ENCODE measurements at regions not wholly inside any gene's neighbourhood (a gene's known extent, or its start where the extent isn't known, plus 50 kb on each side); places are given as distances from the start of the nearest gene placed in this dataset.

DNA sequence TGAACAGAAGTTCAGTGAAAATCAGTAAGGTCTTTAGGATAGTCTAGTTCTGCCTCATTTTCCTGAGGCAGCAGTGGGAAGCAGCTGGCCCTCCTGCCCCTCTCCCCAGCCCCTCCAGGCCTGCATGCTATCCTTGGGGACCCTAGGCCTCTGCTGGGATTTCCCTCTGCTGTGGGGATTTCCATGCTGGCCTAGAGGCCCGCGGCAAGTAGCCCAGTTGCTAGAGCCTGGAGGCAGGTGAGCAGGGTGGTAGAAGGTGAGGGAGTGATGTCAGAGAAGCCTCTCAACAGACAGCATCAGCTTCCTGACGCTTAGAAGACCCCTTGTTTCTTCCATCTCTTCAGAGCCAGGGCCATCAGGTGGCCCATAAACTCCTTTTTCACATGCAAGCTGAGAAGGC, 305.8 kb upstream of the THBS1 start:
- DNase-seq (ENCODE audit: low read depth) = no peak

DNA sequence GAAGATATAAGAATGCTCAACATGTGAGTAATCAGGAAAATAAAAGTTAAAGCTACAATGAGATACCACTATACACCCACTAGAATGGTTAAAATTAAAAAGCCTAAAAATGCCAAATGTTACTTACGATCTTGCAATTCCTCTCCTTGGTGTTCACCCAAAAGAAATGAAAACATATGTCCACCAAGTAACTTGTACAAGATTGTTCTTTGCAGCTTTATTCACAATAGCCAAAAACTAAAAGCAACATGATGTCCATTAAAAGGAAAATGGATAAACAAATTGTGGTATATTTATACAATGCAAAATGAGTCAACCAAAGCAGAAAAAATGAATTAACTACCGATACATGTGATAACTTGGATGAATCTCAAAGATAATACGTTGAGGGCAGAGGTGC, 301.6 kb upstream of the THBS1 start:
- peak; percentile 87 for DNase-seq (ENCODE audit: low read depth)

DNA sequence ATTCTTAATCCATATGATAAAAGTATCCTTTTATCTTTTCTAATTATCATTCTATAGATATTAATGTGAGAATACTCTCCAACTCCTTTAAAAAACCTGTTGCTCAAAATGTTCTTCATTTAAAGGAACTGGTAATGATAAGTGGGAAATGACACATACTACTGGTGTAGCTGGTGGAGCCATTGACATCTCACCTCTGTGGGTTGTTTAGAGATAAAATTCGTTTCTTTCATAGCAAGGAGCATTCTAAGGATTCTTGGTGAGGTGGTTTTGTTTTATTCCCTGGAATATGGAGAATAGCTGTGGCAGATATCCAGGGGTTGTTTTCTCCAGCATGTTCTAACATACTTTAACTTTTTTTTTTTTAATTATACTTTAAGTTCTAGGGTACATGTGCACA, 299.8 kb upstream of the THBS1 start:
- DNase-seq (ENCODE audit: low read depth) = no peak

DNA sequence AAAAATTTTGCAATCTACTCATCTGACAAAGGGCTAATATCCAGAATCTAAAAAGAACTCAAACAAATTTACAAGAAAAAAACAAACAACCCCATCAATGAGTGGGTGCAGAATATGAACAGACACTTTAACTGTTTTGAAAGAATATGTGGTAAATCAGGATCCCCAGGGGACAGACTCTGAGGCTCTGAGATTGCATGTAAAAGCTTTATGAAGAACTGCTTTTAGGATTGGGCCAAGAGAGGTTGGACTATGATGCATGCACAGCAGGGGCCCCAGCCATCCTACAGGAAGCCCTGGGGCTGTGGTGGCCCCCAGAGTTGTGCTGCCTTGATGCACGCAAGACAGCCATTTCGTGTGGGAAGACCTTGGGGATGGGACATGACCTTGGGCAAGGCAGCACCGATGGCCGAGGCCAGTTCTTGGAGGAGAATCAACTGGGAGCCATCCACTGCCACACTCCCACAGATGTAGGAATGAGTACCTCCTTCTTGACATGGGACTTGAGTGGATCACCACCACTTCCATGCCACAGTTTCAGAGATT, 298.1 kb upstream of the THBS1 start:
- no peak for DNase-seq (ENCODE audit: low read depth)

DNA sequence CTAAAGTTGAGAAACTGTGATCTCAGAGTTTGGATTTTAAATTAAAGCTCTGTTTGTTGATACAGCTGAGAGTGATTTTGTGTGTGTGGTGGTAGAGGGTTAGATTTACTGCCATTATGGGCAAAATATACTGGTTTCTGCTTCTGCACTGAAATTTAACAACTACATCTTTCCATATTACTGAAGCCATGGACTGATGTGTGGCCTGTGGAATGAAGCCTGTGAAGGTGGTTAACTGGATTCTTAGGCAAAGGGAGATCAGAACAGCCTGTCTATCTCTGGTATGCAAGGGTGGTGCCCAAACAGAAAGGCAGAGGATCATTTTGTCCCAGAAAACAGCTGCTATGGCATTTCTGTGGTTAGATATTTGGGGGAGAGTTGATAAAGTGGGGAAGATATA, 297.3 kb upstream of the THBS1 start:
- no peak for DNase-seq (ENCODE audit: low read depth)

DNA sequence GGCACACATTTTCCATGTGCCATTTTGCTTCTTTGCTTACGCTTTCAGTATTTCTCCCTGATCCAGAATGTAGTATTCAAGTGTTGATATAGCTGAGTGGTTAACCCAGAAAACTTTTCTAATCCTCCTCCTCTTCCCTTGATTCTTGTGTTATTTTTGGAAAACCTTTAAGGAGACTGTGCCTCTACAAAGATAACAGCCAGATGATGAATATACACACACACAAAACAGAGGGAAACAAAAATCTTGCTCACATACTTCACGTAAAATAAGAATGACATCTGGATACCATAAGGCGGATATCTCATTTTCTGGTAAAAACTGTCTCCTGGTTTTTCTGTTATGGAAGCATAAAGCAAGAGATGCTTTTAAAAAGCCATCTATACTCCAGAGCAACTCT, 295.8 kb upstream of the THBS1 start:
- no peak for DNase-seq (ENCODE audit: low read depth)

DNA sequence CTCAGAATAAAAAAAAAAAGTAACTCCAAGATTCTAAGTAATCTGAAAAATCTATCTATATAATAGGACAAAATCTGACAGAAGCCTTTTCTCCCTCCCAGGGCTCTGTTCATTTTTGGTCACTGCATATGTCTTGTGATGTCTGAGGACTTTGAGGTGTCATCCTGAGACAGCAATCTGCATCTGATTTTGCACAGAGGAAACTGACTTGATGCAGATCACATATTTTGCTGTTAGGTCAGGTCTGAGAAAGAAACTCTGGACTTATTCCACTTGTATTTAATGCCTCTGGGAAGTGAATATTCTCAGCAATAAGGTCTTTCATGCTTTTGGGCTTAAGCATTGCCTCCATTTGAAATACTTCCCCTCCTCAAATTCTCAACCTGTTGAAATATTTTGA, 295.2 kb upstream of the THBS1 start:
- DNase-seq (ENCODE audit: low read depth) = no peak

DNA sequence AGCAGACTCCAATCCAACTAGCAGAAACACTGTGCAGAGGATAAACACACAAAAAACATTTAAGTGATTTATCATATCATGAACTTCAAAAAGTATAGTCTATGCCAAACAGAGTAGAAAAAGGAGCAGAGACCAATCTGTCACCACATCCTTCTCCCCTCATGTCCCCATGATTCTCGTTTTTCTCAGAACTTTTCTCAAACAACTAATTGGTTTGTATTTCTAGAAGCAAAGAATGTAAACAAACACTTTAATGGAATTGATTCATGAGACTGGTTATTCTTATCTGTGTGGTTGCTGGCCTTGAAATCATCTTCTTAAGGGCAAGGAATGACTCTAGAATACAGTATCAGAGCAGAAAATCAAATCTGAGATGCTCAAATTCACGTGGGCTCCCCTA, 294.2 kb upstream of the THBS1 start:
- DNase-seq (ENCODE audit: low read depth) = peak; percentile 81

DNA sequence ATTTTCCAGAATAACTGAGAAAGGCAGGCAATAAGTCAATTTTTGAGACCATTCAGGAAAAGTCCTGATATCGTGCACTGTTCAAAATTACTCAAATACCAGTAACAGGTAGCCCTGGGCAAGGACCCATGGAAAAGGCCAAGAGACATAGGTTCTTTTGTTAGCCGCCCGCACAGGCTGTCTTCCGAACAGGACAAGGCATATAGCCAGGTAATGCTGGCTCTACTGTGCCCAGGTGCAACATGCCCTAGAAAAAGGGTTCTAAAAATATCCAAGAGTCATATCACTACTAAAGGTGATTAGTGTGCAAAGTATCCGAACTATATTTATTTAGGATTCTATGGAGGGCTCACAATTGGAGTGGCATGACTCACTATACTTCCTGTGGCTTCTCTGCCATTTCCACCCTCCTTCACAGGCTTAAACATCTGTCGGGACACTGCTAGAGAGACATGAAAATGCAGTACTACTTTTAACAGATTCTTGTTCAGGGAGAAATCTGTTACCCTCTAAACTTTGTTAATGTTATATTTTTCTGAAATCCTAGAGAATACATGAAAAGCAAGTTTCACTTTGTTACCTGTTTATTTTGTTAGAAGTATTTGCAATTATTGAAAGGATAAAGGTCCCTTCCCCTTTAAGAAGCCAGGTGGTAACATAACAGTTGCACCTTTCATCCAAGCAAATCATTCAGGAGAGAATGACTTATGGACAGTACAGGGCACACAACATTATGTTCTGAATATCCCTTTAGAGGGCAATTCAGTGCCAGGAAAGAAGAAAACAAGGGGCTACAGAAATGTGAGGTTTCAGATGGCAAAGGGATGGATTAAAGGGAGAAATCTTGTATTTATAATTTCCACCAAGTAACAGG, 293.3 kb upstream of the THBS1 start:
- no peak for DNase-seq (ENCODE audit: low read depth)

DNA sequence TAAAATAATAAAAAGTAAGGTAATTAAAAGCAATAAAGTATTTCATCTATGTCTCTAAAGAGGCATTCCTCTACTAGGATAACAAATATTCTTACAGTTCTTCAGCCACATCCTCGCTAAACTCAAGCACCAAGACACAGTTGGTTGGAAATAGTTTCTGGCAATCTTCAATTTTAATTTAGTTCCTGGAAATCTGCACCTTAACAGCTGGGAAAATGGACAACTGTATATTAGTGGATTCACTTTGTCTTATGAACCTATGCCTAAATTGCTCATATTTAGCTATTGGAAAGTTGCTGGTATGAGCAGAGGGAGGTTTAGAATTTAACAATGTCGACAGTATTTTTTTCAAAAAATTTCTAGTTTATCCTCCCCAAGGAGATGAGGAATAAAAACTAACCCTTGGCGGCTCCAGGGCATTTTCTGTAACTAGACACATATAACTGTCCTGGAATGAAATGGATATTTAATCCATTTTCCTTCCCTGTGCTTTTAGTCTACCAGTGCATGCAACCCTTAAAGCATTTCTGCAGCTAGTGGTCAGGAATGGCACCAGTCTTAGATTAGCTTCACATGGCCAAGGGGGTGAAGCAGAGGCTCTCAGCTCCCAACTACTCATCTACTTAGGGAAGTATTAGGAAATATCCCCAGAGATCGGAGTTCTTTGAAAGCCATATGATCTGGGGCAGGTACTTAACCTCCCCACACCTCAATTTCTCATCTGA, 290.0 kb upstream of the THBS1 start:
- no peak for DNase-seq (ENCODE audit: low read depth)

DNA sequence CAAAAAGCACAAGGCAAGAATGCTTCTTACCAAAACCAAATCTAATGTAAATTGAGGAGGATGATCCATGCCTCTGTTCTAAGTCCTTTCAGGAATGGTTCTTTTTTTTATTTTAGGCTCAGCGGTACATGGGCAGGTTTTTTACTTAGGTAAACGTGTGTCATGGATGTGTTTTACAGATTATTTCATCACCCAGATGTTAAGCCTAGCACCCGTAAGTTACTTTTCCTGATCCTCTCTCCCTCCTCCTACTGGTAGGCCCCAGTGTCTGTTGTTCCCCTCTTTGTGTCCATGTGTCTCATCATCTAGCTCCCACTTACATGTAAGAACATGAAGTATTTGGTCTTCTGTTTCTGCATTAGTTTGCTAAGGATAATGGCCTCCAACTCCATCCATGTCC, 289.2 kb upstream of the THBS1 start:
- DNase-seq (ENCODE audit: low read depth) = no peak

DNA sequence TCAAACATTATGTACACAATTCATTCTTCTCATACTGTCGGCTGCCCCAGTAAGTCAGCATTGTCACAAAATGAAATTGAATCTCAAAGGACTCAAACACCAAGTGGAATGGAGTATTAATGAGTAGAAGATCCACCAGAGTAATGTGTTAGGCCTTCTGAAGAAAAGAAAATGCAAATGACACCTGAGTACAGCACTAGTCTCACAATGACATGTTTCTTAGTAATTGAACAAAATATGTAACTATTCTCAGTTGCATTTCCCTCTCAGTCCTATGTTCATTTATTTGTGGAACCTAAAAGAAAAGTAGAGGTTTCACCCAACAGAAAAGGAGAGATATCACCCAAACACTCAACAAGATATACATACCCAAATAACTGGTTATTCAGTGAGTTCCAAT, 283.9 kb upstream of the THBS1 start:
- no peak for DNase-seq (ENCODE audit: low read depth)

DNA sequence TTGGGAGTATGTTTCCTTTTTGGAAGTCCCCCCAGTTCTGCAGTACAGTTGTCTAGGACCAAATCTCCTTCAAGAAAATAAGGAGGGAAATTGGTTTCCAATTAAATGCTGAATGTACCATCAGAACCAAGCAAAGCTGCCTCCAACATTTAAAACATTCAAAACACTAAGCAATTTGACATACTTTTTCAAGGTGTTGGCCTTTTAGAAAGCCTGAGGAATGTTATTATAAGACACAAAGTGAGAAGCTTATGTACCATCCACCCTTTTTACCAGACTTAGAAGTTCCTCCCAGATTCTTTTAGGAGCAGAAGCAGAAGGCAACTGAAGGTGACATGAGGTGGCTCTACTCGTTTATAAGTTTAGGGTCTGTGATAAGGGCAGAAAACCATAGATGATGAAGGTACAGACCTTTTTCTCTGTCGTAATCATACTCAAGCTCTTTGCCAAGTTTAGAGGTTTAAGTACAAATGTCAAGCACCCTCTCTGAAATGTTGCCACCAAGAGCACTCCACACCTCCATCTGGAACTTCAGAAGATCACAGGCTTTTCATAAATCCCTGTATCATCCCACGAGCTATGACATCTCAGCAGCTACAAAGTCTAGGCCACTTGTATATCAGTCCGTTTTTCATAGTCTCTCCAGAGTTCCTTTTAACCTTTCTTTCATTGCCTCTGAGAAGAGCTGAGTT, 282.5 kb upstream of the THBS1 start:
- DNase-seq (ENCODE audit: low read depth) = no peak

DNA sequence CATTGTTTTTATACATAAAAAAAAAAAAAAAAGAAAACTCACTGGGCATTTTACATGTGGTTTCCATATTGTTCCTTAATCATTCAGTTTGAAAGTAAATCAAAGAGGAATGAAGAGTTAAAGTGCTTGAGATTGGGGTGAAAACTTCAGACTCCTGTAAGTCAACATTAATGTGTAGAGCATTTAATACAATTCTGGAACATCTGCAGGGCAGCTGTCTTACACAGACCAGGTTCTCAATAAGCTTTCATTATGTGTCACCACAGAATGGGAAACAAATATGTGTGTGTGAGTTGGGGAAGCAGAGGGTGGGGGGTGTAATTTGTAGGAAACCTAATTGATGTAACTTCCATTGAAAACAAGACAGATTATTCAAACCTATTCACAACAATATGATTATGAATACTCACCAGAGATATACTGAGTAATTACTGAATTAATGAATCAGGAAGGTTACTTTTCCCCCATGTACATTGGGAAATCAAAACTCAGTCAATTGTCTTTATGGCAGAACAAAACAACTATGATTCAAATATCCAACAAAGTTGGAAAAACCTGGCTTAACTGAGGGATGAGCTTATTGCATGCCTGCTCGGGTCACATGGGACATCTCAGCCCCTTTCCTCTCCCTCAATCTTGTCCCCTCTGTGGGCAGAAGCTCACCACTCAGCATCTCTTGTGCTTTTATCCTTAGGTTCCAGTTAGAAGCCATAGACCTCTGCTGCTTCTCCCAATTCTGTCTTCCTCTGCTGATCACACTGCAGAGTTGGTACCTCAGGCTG, 281.2 kb upstream of the THBS1 start:
- DNase-seq (ENCODE audit: low read depth) = no peak

DNA sequence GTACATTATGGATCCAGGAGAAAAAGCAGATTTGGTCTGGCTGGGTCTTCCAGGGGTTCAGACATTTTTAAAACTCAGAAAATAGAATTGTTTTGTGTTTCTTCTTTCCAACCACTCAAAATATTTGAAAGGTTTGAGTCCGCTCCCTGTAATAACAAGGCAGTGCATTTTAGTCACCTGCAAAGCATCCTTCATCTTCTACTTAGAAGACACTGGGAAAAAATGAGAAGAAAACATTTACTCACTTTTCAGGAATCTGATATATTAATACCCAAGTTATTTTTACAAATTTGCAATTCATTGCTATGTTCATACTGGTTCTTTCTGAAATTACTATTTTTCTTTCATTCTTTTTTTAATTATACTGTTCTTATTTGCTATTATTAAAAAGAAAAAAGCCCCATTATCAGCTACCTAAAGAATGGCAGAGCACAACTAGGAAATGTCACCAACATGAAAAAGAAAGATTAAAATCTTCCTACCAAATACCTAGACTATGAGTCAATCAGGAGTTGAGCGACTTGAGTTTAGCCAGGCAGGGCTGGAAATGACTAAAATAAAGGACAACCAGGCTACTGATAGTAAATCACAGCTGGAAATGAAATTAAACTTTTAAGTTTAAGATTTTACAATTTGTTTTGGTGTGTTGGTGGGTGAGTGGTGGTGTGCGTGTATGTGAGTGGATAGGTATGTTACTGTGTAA, 280.3 kb upstream of the THBS1 start:
- DNase-seq (ENCODE audit: low read depth) = no peak

DNA sequence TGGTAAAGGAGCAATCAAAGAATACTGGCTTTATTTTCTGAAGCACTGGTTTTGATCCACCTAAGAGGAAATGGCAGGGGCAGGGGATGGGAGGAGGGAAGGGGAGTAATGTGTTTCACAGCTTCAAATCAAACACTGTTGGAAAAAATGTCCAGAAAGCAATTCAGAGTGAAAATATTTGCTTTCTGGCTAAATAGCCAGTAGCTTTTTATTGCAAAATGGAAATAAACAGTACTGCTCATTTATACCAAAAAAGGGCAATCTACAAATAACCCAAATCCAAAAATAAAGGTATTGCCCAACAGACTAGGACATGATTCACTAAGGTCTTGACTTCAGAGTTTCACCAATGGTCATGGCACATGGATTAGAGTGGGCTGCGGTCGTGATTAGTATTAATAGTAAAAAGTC, 279.3 kb upstream of the THBS1 start:
- peak; percentile 91 for DNase-seq (ENCODE audit: low read depth)

DNA sequence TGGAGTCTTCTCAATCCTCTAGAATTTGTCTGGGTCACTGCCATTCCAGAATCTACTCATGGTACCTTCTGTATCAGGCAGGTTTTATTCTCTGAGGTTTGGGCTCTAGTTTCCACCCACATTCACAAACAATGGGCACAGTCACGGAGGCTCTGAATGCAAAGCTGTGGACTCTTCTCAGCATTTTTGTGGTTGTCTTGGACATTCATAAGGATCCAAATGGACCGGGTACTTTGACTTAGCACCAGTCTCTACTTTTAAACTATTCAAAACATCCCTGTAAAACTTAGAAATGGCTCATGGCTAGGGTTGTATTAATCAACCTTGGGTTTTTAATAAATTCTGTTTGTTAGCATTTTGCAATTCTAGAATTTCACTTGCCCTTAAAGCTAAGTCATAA, 277.9 kb upstream of the THBS1 start:
- DNase-seq (ENCODE audit: low read depth) = no peak

DNA sequence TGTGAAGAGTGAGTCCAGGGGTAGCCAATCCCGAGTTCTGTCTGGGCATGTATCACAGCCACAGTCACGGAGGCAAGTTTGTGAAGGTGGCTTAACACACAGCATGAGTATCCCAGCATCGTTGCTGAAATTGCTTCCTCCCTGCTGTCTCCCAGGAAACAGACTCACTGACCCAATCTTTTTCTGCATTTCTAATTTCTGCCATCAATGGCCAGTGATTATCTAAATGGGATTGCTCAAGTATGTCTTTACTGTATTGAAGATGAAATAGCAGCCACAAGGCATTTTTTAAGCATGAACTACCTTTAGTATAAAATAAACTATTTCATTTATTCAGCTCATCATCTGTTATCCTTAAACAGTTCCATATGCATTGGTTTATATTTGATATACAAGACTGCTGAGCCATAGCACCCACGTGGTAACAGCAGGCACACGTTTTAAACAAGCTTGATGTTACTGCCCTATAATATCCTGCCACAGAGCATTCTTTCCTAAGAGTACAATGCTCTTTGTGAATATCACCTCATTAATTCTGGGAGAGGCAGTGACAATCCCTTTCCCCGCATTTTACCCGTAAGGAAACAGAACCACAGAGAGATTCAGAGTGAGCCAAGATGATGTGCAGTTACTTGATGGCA, 276.6 kb upstream of the THBS1 start:
- DNase-seq (ENCODE audit: low read depth) = peak; percentile 91

DNA sequence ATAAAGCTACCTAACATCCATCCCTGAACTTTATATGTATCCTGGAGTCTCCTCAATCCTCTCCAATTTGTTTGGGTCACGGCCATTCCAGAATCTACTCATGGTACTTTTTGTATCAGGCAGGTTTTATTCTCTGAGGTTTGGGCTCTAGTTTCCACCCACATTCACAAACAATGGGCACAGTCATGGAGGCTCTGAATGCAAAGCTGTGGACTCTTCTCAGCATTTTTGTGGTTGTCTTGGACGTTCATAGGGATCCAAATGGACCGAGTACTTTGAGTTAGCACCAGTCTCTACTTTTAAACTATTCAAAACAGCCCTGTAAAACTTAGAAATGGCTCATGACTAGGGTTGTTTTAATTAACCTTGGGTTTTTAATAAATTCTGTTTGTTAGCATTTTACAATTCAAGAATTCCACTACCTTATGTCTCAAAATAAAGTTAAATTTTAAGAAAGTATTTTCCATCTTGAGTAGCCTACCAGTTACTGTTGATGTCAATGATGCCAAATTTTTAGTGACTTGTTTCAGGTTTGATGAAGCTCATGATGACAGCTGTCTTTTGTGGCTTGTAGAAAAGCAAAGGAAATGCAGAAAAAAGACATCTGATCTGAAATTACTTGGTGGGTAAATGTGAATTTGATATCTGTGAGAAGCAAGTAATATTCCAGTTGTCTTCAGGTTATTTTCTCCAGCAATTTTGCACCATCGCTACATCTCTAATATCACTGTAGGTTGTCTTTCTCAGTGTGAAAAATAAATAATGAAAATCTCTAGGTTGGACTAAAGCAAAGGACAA, 275.7 kb upstream of the THBS1 start:
- DNase-seq (ENCODE audit: low read depth) = no peak

DNA sequence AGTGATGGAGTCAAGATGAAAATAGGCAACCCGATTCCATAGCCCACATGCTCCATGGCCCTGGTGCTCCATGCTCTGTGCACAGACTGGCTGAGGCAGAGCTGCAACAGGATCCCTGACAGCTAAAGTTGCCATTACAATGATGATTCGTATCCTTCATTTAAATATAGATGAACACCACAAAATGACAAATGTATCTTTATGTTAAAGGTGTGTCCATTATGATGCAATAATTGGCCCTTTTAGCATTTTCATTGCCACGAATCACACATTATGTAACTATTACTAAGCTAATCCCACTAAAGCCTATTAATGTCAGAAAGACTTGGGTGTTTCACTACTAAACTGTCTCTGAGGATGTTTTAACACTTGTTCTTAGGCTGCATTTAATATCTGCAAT, 270.2 kb upstream of the THBS1 start:
- no peak for DNase-seq (ENCODE audit: low read depth)

Data from GM04503 (cell line).